CD14-positive monocyte (primary cell): ENCODE measurements at regions not wholly inside any gene's neighbourhood (a gene's known extent, or its start where the extent isn't known, plus 50 kb on each side); places are given as distances from the start of the nearest gene placed in this dataset.

ENCODE experiments used
- DNase-seq, 3 donors: peaks; one replicate each; pipeline ENCODE4 v3.0.0-alpha.2; 2011 to 2022
- H2AFZ ChIP-seq: 2 replicates; pipeline ENCODE4 v1.6.0; 2012; ENCODE audit warnings: mild to moderate bottlenecking, low read depth, low read length, inconsistent platforms; ENCODE audit not compliant: insufficient read depth, poor library complexity, severe bottlenecking
- H3K27ac ChIP-seq, 2 donors: 1 replicate in 1 of 2; 2 replicates in 1 of 2; pipeline ENCODE4 v1.5.1; 2012 to 2013; ENCODE audit warnings: low read length in 2 of 2, control low read depth in 1 of 2, inconsistent platforms in 1 of 2, low read depth in 1 of 2, mild to moderate bottlenecking in 1 of 2
- H3K27me3 ChIP-seq, 2 donors: one replicate each; pipeline versions ENCODE4 v1.6.0 to v1.6.1; 2011 to 2013; ENCODE audit warnings: low read length in 2 of 2; ENCODE audit not compliant: control insufficient read depth in 2 of 2, insufficient read depth in 2 of 2
- H3K36me3 ChIP-seq, 2 donors: replicated peaks in 1 of 2; 1 replicate in 1 of 2; 2 replicates in 1 of 2; pipeline versions ENCODE4 v1.5.1 to v1.6.1; 2012 to 2013; ENCODE audit warnings: low read length in 2 of 2, control low read depth in 1 of 2, inconsistent platforms in 1 of 2, mild to moderate bottlenecking in 1 of 2; ENCODE audit not compliant: insufficient read depth in 2 of 2, control insufficient read depth in 1 of 2
- H3K4me1 ChIP-seq, 2 donors: 1 replicate in 1 of 2; 2 replicates in 1 of 2; pipeline versions ENCODE4 v1.5.1 to v1.6.1; 2012 to 2013; ENCODE audit warnings: low read length in 2 of 2, control low read depth in 1 of 2, inconsistent platforms in 1 of 2, mild to moderate bottlenecking in 1 of 2, moderate library complexity in 1 of 2; ENCODE audit not compliant: insufficient read depth in 2 of 2, control insufficient read depth in 1 of 2
- H3K4me2 ChIP-seq: replicated peaks from 2 replicates; pipeline ENCODE3; 2012; ENCODE audit warnings: low read length, moderate library complexity, mild to moderate bottlenecking; ENCODE audit not compliant: poor library complexity, severe bottlenecking; ENCODE audit errors: extremely low read depth
- H3K4me3 ChIP-seq, 3 experiments: fragments of 200-600 bp in 1 of 3; sonication (generic) in 1 of 3; replicated peaks in 1 of 3; 1 replicate in 2 of 3; 2 replicates in 1 of 3; pipeline ENCODE4 v1.5.1; 2011 to 2013; ENCODE audit warnings: low read length in 3 of 3, mild to moderate bottlenecking in 3 of 3, control low read depth in 2 of 3, low read depth in 2 of 3, inconsistent platforms in 1 of 3, moderate library complexity in 1 of 3
- H3K79me2 ChIP-seq: 2 replicates; pipeline ENCODE4 v1.6.0; 2012; ENCODE audit warnings: mild to moderate bottlenecking, control low read depth, inconsistent platforms, low read length, moderate library complexity; ENCODE audit not compliant: insufficient read depth
- H3K9ac ChIP-seq: 2 replicates; pipeline ENCODE4 v1.6.0; 2017; ENCODE audit warnings: low read length, mild to moderate bottlenecking; ENCODE audit not compliant: insufficient read depth, poor library complexity, severe bottlenecking
- H3K9me3 ChIP-seq, 2 donors: replicated peaks in 1 of 2; 1 replicate in 1 of 2; 2 replicates in 1 of 2; pipeline versions ENCODE4 v1.5.1 to v1.6.1; 2012 to 2013; ENCODE audit warnings: low read length in 2 of 2, control low read depth in 1 of 2; ENCODE audit not compliant: control insufficient read depth in 1 of 2, insufficient read depth in 1 of 2
- H4K20me1 ChIP-seq: 2 replicates; pipeline ENCODE4 v1.6.0; 2012; ENCODE audit warnings: mild to moderate bottlenecking, low read length, control low read depth, moderate library complexity; ENCODE audit not compliant: insufficient read depth
- H3K27ac Mint-ChIP-seq, 7 donors: one replicate each; pipeline ENCODE4 v1.8.0; 2020; ENCODE audit warnings: mild to moderate bottlenecking in 7 of 7, mixed read lengths in 7 of 7, moderate library complexity in 6 of 7, inconsistent platforms in 2 of 7
- H3K27me3 Mint-ChIP-seq, 3 donors: one replicate each; pipeline ENCODE4 v1.8.0; 2021 to 2022; ENCODE audit warnings: low read depth in 3 of 3, mild to moderate bottlenecking in 3 of 3, mixed read lengths in 3 of 3, moderate library complexity in 3 of 3, inconsistent platforms in 1 of 3
- H3K36me3 Mint-ChIP-seq, 2 donors: one replicate each; pipeline ENCODE4 v1.8.0; 2020; ENCODE audit warnings: mixed read lengths in 2 of 2, inconsistent platforms in 1 of 2, mild to moderate bottlenecking in 1 of 2
- H3K4me1 Mint-ChIP-seq: one replicate; pipeline ENCODE4 v1.8.0; 2020; ENCODE audit warnings: mild to moderate bottlenecking, mixed read lengths
- H3K4me3 Mint-ChIP-seq, 2 donors: one replicate each; pipeline ENCODE4 v1.8.0; 2020; ENCODE audit warnings: mild to moderate bottlenecking in 2 of 2, mixed read lengths in 2 of 2, moderate library complexity in 1 of 2
- H3K9me3 Mint-ChIP-seq, 7 donors: one replicate each; pipeline ENCODE4 v1.8.0; 2020 to 2022; ENCODE audit warnings: mixed read lengths in 7 of 7, mild to moderate bottlenecking in 6 of 7, moderate library complexity in 6 of 7, inconsistent platforms in 2 of 7
- CTCF ChIP-seq: fragments of 200-600 bp; IDR thresholded peaks from one replicate; pipeline ENCODE4 v1.8.0; 2022; ENCODE audit warnings: antibody characterized with exemption, mild to moderate bottlenecking
- WGBS: methylation state at CpG from one replicate; pipeline ENCODE4 v1.1.5; 2013; ENCODE audit warnings: missing lambda C conversion rate; ENCODE audit not compliant: insufficient coverage; 5-methylcytosine and 5-hydroxymethylcytosine counted together
- intact Hi-C, 2 donors: fragments of 100-400 bp; cut with micrococcal nuclease; formaldehyde crosslinking; loops; one replicate each; pipeline versions ENCODE4 v1.15.0 to v1.15.1; 2023

GRCh38 chr7:131836733-131837132 lies 280.3 kb upstream of the PODXL start:
- Histone ChIP-seq H3K9ac (no peak overlapping the region), H3K79me2 (no peaks in the 10 kb centered on the region), H3K9me3 (no peaks in the 10 kb centered on the region), H3K27ac (no peak overlapping the region), H3K4me2 (no peak overlapping the region), H2AFZ (no peak overlapping the region), H3K4me3 (no peak overlapping the region), H4K20me1 (no peaks in the 10 kb centered on the region), H3K4me1 (no peaks in the 10 kb centered on the region), H3K27me3 (no peaks in the 10 kb centered on the region), H3K36me3 (no peaks in the 10 kb centered on the region)
- H3K27me3 Mint-ChIP-seq, result peaks cover 3 to 13% (median 4%) of the 10 kb centered on the region in 3 donors
- intact Hi-C loops, result no loop called here
- H3K36me3 Mint-ChIP-seq, result no peaks in the 10 kb centered on the region
- H3K27ac Mint-ChIP-seq, result no peak overlapping the region
- WGBS, result no CpG with 5 or more reads among the region's 2 CpGs
- no peaks in the 10 kb centered on the region for H3K4me1 Mint-ChIP-seq
- H3K4me3 Mint-ChIP-seq, result no peak overlapping the region
- H3K9me3 Mint-ChIP-seq, result peaks cover 0 to 5% (median 0%) of the 10 kb centered on the region in 7 donors
- TF ChIP-seq CTCF, result no peak
- DNase-seq, result no peak

GRCh38 chr7:131835141-131835540 lies 278.7 kb upstream of the PODXL start:
- no peaks in the 10 kb centered on the region for H3K4me1 ChIP-seq
- 84% methylated on average over 2 of the region's 3 CpGs for WGBS
- no peak overlapping the region for H3K9ac ChIP-seq
- no peaks in the 10 kb centered on the region for H3K4me1 Mint-ChIP-seq
- H3K36me3 Mint-ChIP-seq, result no peaks in the 10 kb centered on the region
- H4K20me1 ChIP-seq, result no peaks in the 10 kb centered on the region
- no peak overlapping the region for H3K27ac Mint-ChIP-seq
- no peak for DNase-seq
- H2AFZ ChIP-seq, result no peak overlapping the region
- intact Hi-C loops, result no loop called here
- peaks cover 0 to 3% (median 0%) of the 10 kb centered on the region in 7 donors for H3K9me3 Mint-ChIP-seq
- no peak overlapping the region for H3K4me3 ChIP-seq
- H3K27ac ChIP-seq, result no peak overlapping the region
- H3K4me3 Mint-ChIP-seq, result no peak overlapping the region
- H3K27me3 Mint-ChIP-seq, result peaks cover 4 to 15% (median 6%) of the 10 kb centered on the region in 3 donors
- H3K36me3 ChIP-seq, result no peaks in the 10 kb centered on the region
- H3K79me2 ChIP-seq, result no peaks in the 10 kb centered on the region
- H3K27me3 ChIP-seq, result no peaks in the 10 kb centered on the region
- H3K9me3 ChIP-seq, result no peaks in the 10 kb centered on the region
- no peak overlapping the region for H3K4me2 ChIP-seq
- TF ChIP-seq CTCF, result no peak
